Neural cell (in vitro differentiated cells): ENCODE measurements at regions not wholly inside any gene's neighbourhood (a gene's known extent, or its start where the extent isn't known, plus 50 kb on each side); places are given as distances from the start of the nearest gene placed in this dataset.

Experiments used
- H2AFZ ChIP-seq: fragments of 200-600, 300-800 bp; sonication (generic), shearing (Covaris generic); 2 replicates; pipeline ENCODE4 v1.6.0; 2014; ENCODE audit warnings: low read depth, mild to moderate bottlenecking, antibody characterized with exemption, low read length, moderate library complexity
- H3F3A ChIP-seq: fragments of 200-600 bp; shearing (Covaris generic); 2 replicates; pipeline ENCODE4 v1.6.1; 2016; ENCODE audit warnings: mild to moderate bottlenecking, moderate library complexity, mixed read lengths, antibody characterized with exemption, low read length; ENCODE audit not compliant: insufficient read depth, poor library complexity, severe bottlenecking
- H3K27ac ChIP-seq: fragments of 200-600, 300-800 bp; sonication (generic), shearing (Covaris generic); 2 replicates; pipeline ENCODE4 v1.5.1; 2014; ENCODE audit warnings: mild to moderate bottlenecking, low read length, moderate library complexity
- H3K27me3 ChIP-seq: fragments of 300-800, 200-600 bp; sonication (generic), shearing (Covaris generic); 2 replicates; pipeline ENCODE4 v1.6.0; 2014; ENCODE audit warnings: mild to moderate bottlenecking, low read depth, low read length, moderate library complexity; ENCODE audit not compliant: insufficient read depth
- H3K36me3 ChIP-seq: fragments of 300-800, 200-600 bp; sonication (generic), shearing (Covaris generic); 2 replicates; pipeline ENCODE4 v1.5.1; 2014; ENCODE audit warnings: mild to moderate bottlenecking, antibody characterized with exemption, low read length, moderate library complexity; ENCODE audit not compliant: insufficient read depth
- H3K4me2 ChIP-seq: fragments of 300-800, 200-600 bp; sonication (generic), shearing (Covaris generic); 2 replicates; pipeline ENCODE4 v1.6.0; 2014; ENCODE audit warnings: mild to moderate bottlenecking, low read length
- H3K4me3 ChIP-seq: fragments of 300-800, 200-600 bp; sonication (generic), shearing (Covaris generic); 2 replicates; pipeline ENCODE4 v1.5.1; 2014; ENCODE audit warnings: mild to moderate bottlenecking, low read length, moderate library complexity
- H3K79me2 ChIP-seq: fragments of 200-600 bp; shearing (Covaris generic); replicated peaks from 2 replicates; pipeline ENCODE4 v1.6.0; 2014; ENCODE audit warnings: mild to moderate bottlenecking, low read length, moderate library complexity; ENCODE audit not compliant: insufficient read depth
- H3K9ac ChIP-seq: fragments of 300-800, 200-600 bp; sonication (generic), shearing (Covaris generic); 2 replicates; pipeline ENCODE4 v1.6.1; 2016; ENCODE audit warnings: mild to moderate bottlenecking, low read length, mixed read lengths
- H3K9me2 ChIP-seq: fragments of 200-600 bp; shearing (Covaris generic); 2 replicates; pipeline ENCODE4 v1.6.1; 2016; ENCODE audit warnings: mild to moderate bottlenecking, low read length, mixed read lengths; ENCODE audit not compliant: insufficient read depth
- H3K9me3 ChIP-seq: fragments of 200-600, 300-800 bp; sonication (generic), shearing (Covaris generic); 2 replicates; pipeline ENCODE4 v1.6.1; 2016; ENCODE audit warnings: mild to moderate bottlenecking, mixed run types, low read length, moderate library complexity, mixed read lengths
- H4K20me1 ChIP-seq: fragments of 200-600 bp; shearing (Covaris generic); 2 replicates; pipeline ENCODE4 v1.6.1; 2016; ENCODE audit warnings: mild to moderate bottlenecking, mixed run types; ENCODE audit not compliant: insufficient read depth
- EP300 ChIP-seq: fragments of 450-650 bp; conservative IDR thresholded peaks from 2 replicates; pipeline ENCODE4 v1.6.1; 2014; ENCODE audit warnings: antibody characterized with exemption, mild to moderate bottlenecking, moderate library complexity; ENCODE audit not compliant: poor library complexity, severe bottlenecking
- EZH2 ChIP-seq: fragments of 200-600, 300-800 bp; shearing (Covaris generic), sonication (generic); IDR thresholded peaks from 2 replicates; pipeline ENCODE4 v1.6.1; 2014; ENCODE audit warnings: antibody characterized with exemption, low read length, borderline replicate concordance, mild to moderate bottlenecking; ENCODE audit not compliant: insufficient read depth, poor library complexity, severe bottlenecking
- MXI1 ChIP-seq: fragments of 450-650 bp; conservative IDR thresholded peaks from 2 replicates; pipeline ENCODE4 v1.6.1; 2014; ENCODE audit warnings: antibody characterized with exemption, mild to moderate bottlenecking; ENCODE audit not compliant: poor library complexity, severe bottlenecking
- POLR2AphosphoS5 ChIP-seq: IDR thresholded peaks from 2 replicates; pipeline ENCODE4 v1.6.1; 2012
- RAD21 ChIP-seq: fragments of 450-650 bp; conservative IDR thresholded peaks from 2 replicates; pipeline ENCODE4 v1.6.1; 2014; ENCODE audit warnings: antibody characterized with exemption, mild to moderate bottlenecking, moderate library complexity
- REST ChIP-seq: IDR thresholded peaks from 2 replicates; pipeline ENCODE4 v1.6.1; 2012; ENCODE audit warnings: borderline replicate concordance
- SMC3 ChIP-seq: fragments of 450-650 bp; conservative IDR thresholded peaks from 2 replicates; pipeline ENCODE4 v1.6.1; 2014; ENCODE audit warnings: antibody characterized with exemption, mild to moderate bottlenecking, moderate library complexity; ENCODE audit not compliant: poor library complexity
- TAF1 ChIP-seq: IDR thresholded peaks from 2 replicates; pipeline ENCODE4 v1.6.1; 2012; ENCODE audit warnings: low read depth
- TF ChIP-seq, protein P1 (sequence below): fragments of 450-650 bp; IDR thresholded peaks from 2 replicates; pipeline ENCODE4 v1.5.1; 2014; ENCODE audit warnings: antibody characterized with exemption, mild to moderate bottlenecking, moderate library complexity; ENCODE audit not compliant: poor library complexity, severe bottlenecking

GRCh38 chr14:61628016-61628725, 67.1 kb upstream of the HIF1A start:
- H3K9me2 ChIP-seq: no peaks in the 10 kb centered on the region
- no peaks in the 10 kb centered on the region for H4K20me1 ChIP-seq
- no peak overlapping the region for H3K4me2 ChIP-seq
- H3K9ac ChIP-seq: no peak overlapping the region
- no peaks in the 10 kb centered on the region for H3K79me2 ChIP-seq
- H3K36me3 ChIP-seq: no peaks in the 10 kb centered on the region
- H3F3A ChIP-seq: no peaks in the 10 kb centered on the region
- H3K27ac ChIP-seq: no peak overlapping the region
- no peaks in the 10 kb centered on the region for H3K9me3 ChIP-seq
- no peak overlapping the region for H2AFZ ChIP-seq
- H3K4me3 ChIP-seq: no peak overlapping the region
- no peaks in the 10 kb centered on the region for H3K27me3 ChIP-seq
- TF ChIP-seq MXI1: no peak
- TF ChIP-seq SMC3: no peak
- TF ChIP-seq RAD21: no peak
- no peak for TF ChIP-seq REST

DNA sequence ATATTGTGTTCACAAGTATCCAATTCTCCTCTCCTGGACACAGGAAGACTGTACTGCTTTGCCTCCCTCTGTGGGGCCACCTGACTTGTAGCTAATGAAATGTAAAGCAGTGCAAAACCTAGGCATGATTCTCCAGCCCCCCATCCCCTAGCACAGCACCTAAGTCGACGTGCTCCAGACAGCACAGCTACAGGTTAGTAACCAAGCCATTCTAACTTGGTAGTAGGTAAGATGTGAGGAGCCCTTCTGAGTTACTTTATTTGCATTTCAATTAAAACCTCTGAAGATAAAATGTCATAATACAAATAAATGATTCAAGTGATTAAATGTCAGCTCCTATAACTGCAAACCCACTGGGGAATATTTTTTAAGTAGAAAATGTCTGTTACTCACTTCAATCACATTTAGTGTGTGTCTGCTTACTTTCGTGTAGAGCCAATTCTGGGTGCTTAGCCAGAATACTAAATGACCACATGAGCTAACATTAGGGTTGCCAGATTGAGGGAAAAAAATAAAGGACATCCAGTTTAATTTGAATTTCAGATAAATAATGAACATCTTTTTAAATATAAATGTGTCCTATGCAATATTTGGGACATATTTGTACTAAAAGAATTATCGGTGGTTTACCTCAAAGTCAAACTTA, 64.8 kb upstream of the HIF1A start:
- no peak overlapping the region for H3K4me2 ChIP-seq
- no peaks in the 10 kb centered on the region for H3K79me2 ChIP-seq
- H3K27me3 ChIP-seq: no peaks in the 10 kb centered on the region
- H3K4me3 ChIP-seq: no peak overlapping the region
- H3K9me2 ChIP-seq: no peaks in the 10 kb centered on the region
- TF ChIP-seq POLR2AphosphoS5 (no peak), RAD21 (no peak), MXI1 (no peak), SMC3 (no peak), EZH2 (no peak), REST (no peak), EP300 (no peak), TAF1 (no peak)
- TF ChIP-seq, protein P1, sequence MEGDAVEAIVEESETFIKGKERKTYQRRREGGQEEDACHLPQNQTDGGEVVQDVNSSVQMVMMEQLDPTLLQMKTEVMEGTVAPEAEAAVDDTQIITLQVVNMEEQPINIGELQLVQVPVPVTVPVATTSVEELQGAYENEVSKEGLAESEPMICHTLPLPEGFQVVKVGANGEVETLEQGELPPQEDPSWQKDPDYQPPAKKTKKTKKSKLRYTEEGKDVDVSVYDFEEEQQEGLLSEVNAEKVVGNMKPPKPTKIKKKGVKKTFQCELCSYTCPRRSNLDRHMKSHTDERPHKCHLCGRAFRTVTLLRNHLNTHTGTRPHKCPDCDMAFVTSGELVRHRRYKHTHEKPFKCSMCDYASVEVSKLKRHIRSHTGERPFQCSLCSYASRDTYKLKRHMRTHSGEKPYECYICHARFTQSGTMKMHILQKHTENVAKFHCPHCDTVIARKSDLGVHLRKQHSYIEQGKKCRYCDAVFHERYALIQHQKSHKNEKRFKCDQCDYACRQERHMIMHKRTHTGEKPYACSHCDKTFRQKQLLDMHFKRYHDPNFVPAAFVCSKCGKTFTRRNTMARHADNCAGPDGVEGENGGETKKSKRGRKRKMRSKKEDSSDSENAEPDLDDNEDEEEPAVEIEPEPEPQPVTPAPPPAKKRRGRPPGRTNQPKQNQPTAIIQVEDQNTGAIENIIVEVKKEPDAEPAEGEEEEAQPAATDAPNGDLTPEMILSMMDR: no peak
- no peaks in the 10 kb centered on the region for H3K36me3 ChIP-seq
- H3K27ac ChIP-seq: no peak overlapping the region
- no peaks in the 10 kb centered on the region for H3F3A ChIP-seq
- no peaks in the 10 kb centered on the region for H3K9me3 ChIP-seq
- no peak overlapping the region for H2AFZ ChIP-seq
- H3K9ac ChIP-seq: no peak overlapping the region
- no peaks in the 10 kb centered on the region for H4K20me1 ChIP-seq
